Mesodermal cell (in vitro differentiated cells): ENCODE measurements at regions not wholly inside any gene's neighbourhood (a gene's known extent, or its start where the extent isn't known, plus 50 kb on each side); places are given as distances from the start of the nearest gene placed in this dataset.
A peak's percentile ranks its signal among the peaks of the same experiment; 100 is the strongest.
"Not testable (repeated sequence)": the region's sequence is repeated elsewhere in the genome, so short reads cannot be mapped to it uniquely, and the experiment has no call there.

Experiments
- H3K27ac ChIP-seq: 2 replicates; pipeline ENCODE4 v1.7.0; 2013; ENCODE audit warnings: mild to moderate bottlenecking, low read depth, low read length, moderate library complexity; ENCODE audit not compliant: severe bottlenecking
- H3K36me3 ChIP-seq: 2 replicates; pipeline ENCODE4 v1.7.1; 2013; ENCODE audit warnings: mild to moderate bottlenecking, low read length, moderate library complexity; ENCODE audit not compliant: control insufficient read depth, insufficient read depth
- H3K4me1 ChIP-seq: one replicate; pipeline ENCODE4 v1.7.1; 2013; ENCODE audit warnings: mild to moderate bottlenecking, low read length; ENCODE audit not compliant: insufficient read depth, control insufficient read depth, poor library complexity, severe bottlenecking
- H3K4me3 ChIP-seq: 2 replicates; pipeline ENCODE4 v1.7.0; 2013; ENCODE audit warnings: low read length, control low read depth, mild to moderate bottlenecking; ENCODE audit not compliant: insufficient read depth, poor library complexity, severe bottlenecking; ENCODE audit errors: extremely low read depth
- H3K9me3 ChIP-seq: 2 replicates; pipeline ENCODE4 v1.7.1; 2013; ENCODE audit warnings: mild to moderate bottlenecking, low read length, moderate library complexity; ENCODE audit not compliant: control insufficient read depth
- WGBS, 2 experiments: methylation state at CpG; one replicate each; pipeline ENCODE4 v1.1.5; 2013; ENCODE audit warnings: missing lambda C conversion rate in 2 of 2; ENCODE audit not compliant: insufficient coverage in 2 of 2; 5-methylcytosine and 5-hydroxymethylcytosine counted together

- Histone ChIP-seq H3K9me3 (peaks cover 8% of the 10 kb centered on the region), H3K4me1 (no peaks in the 10 kb centered on the region), H3K4me3 (no peak overlapping the region), H3K27ac (no peak overlapping the region), H3K36me3 (no peaks in the 10 kb centered on the region)
- 100% methylated on average over 1 of the region's 2 CpGs for WGBS, 2 experiments
Observed at GRCh38 chr13:20311596-20311995, 79.5 kb upstream of the GJB6 start.

DNA sequence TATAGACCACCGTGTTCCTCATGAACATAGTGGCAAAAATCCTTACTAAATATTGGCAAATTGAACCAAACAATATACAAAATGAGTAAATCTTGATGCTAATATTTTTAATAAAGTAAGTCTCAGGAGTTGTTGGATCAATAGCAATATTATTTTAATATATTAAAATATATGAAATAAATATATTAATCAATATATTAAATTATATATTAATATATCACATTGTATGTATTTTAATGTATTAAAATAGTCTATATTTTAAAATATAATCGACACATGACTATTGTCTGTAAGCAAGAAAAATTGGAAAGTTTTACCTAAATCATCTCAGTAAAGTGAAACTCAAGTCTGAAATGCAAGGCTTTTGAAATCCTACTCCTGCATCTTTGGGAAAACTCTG, 78.9 kb upstream of the GJB6 start:
- H3K9me3 ChIP-seq = peaks cover 8% of the 10 kb centered on the region
- no peak overlapping the region for H3K27ac ChIP-seq
- WGBS, 2 experiments = no CpG with 5 or more reads among the region's 2 CpGs
- no peaks in the 10 kb centered on the region for H3K36me3 ChIP-seq
- no peaks in the 10 kb centered on the region for H3K4me1 ChIP-seq
- no peak overlapping the region for H3K4me3 ChIP-seq

- Histone ChIP-seq H3K36me3 (no peaks in the 10 kb centered on the region), H3K4me3 (no peak overlapping the region), H3K9me3 (peaks cover 8% of the 10 kb centered on the region), H3K4me1 (no peaks in the 10 kb centered on the region), H3K27ac (no peak overlapping the region)
- 87 to 100% methylated on average over 4 to 5 of the region's 6 CpGs for WGBS, 2 experiments
Observed at GRCh38 chr13:20306039-20306438, 73.9 kb upstream of the GJB6 start.

- Histone ChIP-seq H3K4me3 (no peak overlapping the region), H3K36me3 (no peaks in the 10 kb centered on the region)
- 50% methylated on average over 1 of the region's 2 CpGs for WGBS, 2 experiments
Observed at GRCh38 chr13:20305587-20305986, 73.5 kb upstream of the GJB6 start.

DNA sequence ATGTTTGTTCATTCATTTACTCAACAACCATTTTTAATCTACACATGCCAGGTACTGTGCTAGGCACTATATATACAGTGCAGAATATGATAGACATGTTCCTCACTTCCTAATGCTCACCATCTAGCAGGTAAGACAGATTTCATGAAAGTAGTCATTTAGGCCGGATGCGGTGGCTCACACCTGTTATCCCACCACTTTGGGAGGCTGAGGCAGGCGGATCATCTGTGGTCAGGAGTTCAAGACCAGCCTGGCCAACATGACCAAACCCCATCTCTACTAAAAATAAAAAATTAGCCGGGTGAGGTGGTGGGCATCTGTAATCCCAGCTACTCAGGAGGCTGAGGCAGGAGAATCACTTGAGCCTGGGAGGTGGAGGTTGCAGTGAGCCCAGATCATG, 71.9 kb upstream of the GJB6 start:
- WGBS, 2 experiments = 100% methylated on average over 1 of the region's 4 CpGs; no CpG with 5 or more reads in 1 of the 2 experiments
- not testable (repeated sequence) for H3K4me3 ChIP-seq, H3K4me1 ChIP-seq

More at GRCh38 chr13:20305587-20305986, 73.5 kb upstream of the GJB6 start:
- H3K9me3 ChIP-seq = peaks cover 8% of the 10 kb centered on the region
- no peak overlapping the region for H3K27ac ChIP-seq
- H3K4me1 ChIP-seq = no peaks in the 10 kb centered on the region

GRCh38 chr13:20303636-20304035, 71.5 kb upstream of the GJB6 start:
- Histone ChIP-seq H3K27ac (no peak overlapping the region), H3K4me3 (no peak overlapping the region), H3K4me1 (peaks cover 1% of the 10 kb centered on the region), H3K36me3 (no peaks in the 10 kb centered on the region), H3K9me3 (peaks cover 8% of the 10 kb centered on the region)
- WGBS, 2 experiments = 80 to 86% methylated on average over 5 of the region's 6 CpGs

More for the DNA sequence above, 71.9 kb upstream of the GJB6 start:
- H3K36me3 ChIP-seq, H3K27ac ChIP-seq, H3K9me3 ChIP-seq: not testable (repeated sequence)

DNA sequence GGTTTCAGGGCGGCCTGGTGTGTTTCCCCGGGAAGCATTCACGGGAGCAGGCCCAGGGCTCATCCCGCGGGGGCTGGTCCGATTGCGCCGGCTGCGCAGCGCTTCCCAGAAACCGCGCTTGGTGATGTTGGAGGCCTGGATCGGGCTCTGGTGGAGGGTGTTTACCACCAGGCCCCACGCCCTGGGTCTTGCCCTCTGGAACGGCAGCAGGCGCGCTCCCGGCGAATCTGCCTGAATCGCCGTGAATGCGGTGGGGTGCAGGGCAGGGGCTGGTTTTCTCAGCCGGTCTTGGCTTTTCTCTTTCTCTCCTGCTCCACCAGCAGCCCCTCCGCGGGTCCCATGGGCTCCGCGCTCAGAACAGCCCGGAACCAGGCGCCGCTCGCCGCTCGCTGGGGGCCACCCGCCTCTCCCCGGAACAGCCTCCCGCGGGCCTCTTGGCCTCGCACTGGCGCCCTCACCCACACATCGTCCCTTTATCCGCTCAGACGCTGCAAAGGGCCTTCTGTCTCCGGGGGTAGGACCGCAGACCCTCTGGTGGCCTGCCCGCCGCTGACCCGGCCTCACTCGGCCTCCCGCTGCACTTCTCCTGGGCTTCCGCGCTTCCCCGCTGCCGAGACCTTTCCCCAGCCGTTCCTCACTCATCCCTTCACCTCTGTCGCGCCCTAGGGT, 69.4 kb upstream of the GJB6 start:
- Histone ChIP-seq H3K4me1 (peaks cover 8% of the 10 kb centered on the region), H3K36me3 (no peaks in the 10 kb centered on the region), H3K27ac (no peak overlapping the region), H3K9me3 (no peaks in the 10 kb centered on the region), H3K4me3 (peak overlapping the region; percentile 2)
- 70 to 71% methylated on average over 38 to 54 of the region's 56 CpGs for whole genome bisulfite sequencing, 2 experiments

DNA sequence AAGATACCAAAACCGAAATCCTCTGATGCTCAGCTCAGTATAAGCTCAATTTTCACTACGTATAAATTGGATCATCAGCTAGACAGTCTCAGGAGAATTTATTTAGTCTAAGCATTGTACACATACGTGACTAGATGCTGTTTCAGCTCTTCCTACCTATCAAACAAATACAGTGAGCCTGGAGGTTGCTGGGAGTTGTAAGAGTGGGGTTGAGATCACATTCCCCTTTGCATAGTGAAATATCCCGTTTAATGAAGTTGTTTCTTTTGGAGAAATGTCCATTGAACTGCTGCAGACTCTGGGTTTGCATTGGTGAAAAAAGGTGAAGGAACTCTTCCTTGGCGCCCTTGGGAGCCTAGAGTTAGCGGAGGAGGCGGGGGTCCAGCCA, 68.9 kb upstream of the GJB6 start:
- Histone ChIP-seq H3K36me3 (no peaks in the 10 kb centered on the region), H3K9me3 (no peaks in the 10 kb centered on the region), H3K27ac (no peak overlapping the region), H3K4me3 (no peak overlapping the region), H3K4me1 (peaks cover 8% of the 10 kb centered on the region)
- WGBS, 2 experiments = 69 to 93% methylated on average over 3 to 4 of the region's 7 CpGs

GRCh38 chr13:20297181-20297580, 65.1 kb upstream of the GJB6 start:
- Histone ChIP-seq H3K4me1 (peaks cover 8% of the 10 kb centered on the region), H3K4me3 (no peak overlapping the region), H3K36me3 (no peaks in the 10 kb centered on the region), H3K27ac (no peak overlapping the region), H3K9me3 (no peaks in the 10 kb centered on the region)
- no CpG with 5 or more reads among the region's 3 CpGs for WGBS, 2 experiments

DNA sequence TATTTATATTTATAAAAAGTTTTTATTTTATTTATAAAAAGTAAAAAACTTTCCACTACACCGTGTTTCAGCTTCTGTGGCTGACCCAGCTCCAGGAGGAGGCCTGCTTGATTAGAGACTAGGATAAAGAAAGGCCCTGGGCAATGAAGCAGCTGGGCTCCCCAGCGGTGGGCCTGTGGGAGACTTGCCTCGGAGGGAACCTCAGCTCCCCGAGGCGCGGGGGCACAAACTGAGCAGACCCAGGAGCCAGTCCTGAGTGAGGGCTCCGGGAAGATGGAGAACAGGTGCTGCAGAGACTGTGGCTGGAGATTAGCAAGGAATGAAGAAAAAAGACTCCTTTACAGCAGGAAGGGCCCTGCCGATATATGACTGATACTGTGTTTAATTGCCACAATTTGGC, 63.8 kb upstream of the GJB6 start:
- H3K27ac ChIP-seq = no peak overlapping the region
- H3K9me3 ChIP-seq = no peaks in the 10 kb centered on the region
- H3K4me3 ChIP-seq = no peak overlapping the region
- WGBS, 2 experiments = 90 to 96% methylated on average over 6 to 7 of the region's 8 CpGs
- H3K36me3 ChIP-seq = no peaks in the 10 kb centered on the region
- H3K4me1 ChIP-seq = peaks cover 8% of the 10 kb centered on the region

DNA sequence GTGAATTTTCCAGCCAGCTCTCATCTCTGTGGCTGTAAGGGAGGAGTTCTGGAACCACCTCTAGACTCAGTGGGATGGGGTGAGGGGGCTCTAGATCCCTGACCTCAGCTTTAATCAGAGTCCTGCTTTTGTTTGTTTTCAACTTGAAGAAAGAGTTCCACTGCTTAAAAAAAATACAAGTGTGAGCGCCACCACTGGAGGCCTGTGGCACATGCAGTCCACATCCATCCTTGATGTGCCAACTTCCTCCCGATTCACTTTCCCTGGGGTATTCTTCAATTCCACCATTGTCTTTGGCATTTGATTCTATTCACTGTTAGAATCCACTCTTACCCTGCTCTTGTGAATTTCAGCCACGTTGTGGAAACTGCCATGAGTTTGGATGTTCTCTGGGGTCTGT, 62.4 kb upstream of the GJB6 start:
- Histone ChIP-seq H3K4me1 (peaks cover 8% of the 10 kb centered on the region), H3K9me3 (no peaks in the 10 kb centered on the region), H3K27ac (no peak overlapping the region), H3K4me3 (no peak overlapping the region), H3K36me3 (no peaks in the 10 kb centered on the region)
- 82% methylated on average over 2 of the region's 3 CpGs for WGBS, 2 experiments
